Epidermal melanocyte (primary cell): ENCODE measurements at regions not wholly inside any gene's neighbourhood (a gene's known extent, or its start where the extent isn't known, plus 50 kb on each side); places are given as distances from the start of the nearest gene placed in this dataset.

Experiments
- DNase-seq: peaks from one replicate; pipeline ENCODE4 v3.0.0; 2011; ENCODE audit warnings: low spot score; ENCODE audit not compliant: insufficient read length

DNA sequence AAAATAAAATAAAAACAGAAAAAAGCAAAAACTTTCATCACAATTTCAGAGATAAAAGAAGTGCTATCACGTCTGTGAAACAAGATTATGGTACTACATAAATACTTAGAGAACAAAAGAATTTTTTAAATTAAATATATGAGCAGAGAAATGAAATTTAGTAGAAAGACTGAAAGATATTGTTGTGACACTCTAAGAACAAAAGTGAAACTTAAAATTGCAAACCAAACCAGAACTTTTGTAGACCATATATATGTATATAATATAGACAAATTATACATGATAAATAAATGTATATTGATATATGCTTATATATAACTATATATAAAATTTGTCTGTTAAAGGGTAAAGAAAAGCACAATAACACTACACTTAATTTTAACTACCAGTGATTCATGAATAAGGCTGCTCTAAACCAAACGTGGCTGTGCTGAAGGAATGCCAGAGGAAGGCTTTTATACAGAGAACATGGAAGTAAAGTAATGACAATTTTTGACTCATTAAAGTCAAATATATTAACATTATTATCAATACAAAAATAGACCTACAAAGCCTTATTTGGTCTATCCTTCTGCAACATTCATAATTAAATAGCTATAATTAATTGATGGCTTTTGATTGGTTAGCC is 1516.7 kb upstream of the PCDH20 start:
- DNase-seq: no peak

DNA sequence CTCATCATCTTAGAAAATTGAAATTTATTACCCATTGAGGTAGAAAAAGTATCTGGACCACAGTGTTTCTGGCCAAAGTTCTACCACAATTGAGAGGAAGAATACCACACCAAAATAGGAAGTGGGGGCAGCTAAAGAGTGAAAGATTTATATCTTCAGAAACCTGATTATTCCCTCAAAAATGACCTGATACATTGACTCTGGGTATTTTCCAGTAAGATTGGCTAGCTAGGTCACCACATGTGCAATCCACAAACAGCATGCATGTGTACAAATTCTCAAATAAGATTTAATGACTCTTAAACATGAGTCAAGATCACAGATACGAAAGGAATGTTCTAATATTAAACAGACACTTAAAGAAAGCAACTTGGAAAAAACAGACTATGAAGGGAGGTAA is 1516.2 kb upstream of the PCDH20 start:
- DNase-seq: no peak

DNA sequence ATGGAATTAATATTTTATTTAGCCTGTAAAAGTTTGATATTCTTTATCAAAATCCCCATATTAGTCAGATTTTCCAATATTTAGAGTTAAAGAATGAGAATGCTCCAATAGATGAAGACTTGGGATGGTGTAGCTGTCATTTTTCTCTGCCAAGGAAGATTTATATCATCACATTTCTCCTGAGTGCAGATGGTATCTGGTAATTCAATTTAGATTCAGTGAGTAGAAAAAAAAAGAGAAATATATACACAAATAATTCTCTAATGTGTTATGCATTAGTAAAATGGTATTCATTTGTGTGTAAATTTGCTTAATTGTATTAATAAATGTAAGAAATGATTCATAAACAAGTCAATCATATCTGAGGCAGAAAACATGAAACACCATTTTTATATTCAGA is 1508.7 kb upstream of the PCDH20 start:
- no peak for DNase-seq

DNA sequence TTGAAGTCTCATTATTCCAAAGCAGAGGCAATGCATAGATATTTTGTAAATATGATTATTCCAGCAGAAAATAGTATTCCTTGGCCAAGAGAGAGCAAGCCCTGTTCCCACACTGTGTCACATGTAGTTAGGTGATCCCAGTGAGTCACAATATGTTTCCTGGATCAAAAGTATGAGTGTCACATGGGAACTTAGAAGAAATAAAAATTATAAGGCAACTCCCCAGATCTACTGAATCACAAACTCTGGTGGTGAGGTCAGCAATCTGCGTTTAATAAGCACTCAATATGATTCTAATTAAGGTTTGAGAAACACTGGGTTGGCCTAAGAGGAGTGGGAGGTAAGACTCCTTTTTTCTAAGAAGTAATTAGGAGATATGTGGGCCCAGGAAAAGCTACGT is 1504.5 kb upstream of the PCDH20 start:
- no peak for DNase-seq

DNA sequence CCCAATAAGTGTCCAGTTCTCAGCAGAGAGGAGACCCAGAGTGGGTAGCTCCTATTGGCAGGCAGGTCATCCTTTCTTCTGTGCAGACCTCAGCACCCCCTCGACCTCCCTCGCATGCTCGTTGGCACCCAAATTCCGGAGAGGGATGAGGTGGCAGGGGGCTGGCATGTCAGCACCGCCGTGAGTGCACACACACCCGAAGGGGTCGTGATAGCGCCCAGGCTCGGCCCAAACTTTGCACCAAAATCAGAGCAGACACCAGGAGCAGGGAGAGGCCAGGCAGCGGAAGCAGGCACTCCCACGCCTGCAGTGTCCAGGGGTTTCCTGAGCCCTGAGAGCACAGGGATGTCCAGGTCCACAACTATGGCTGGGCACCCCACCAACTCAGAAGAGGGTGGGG is 1503.8 kb upstream of the PCDH20 start:
- no peak for DNase-seq

DNA sequence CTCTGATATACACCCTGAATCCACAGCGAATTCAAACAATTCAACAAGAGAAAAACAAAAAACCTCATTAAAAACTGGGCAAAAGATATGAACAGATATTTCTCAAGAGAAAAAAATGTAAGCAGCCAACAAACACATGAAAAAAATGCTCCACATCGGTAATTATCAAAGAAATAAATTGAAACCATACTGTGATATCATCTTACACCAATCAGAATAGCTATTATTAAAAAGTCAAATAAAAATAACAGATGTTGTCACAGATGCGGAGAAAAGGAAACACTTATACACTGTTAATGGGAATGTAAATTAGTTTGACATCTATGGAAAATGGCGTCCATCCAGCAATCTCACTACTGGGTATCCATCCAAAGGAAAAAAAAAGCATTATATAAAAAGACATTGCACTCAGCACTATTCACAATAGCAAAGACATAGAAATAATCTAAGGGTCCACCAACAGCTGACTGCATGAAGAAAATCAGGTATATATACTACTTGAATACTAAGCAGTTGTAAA is 1495.0 kb upstream of the PCDH20 start:
- no peak for DNase-seq

DNA sequence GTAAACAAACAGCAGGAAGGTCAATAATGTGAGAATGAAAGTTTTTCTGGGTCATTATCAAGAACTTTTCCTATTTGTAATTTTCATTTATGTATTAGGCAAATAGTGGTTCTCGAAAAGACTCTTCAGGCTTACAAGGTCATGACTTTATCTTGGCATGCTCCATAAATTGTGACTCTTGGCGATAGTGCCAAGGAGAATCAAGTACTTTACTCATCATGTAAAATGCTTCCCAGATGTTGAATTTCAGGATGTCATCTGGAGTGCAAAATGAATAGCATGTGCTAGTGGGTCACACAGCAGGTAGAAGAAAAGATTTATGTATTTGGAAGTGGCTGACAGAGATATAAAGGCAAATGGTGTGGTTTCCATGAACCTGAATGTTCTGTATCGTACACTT is 1492.7 kb upstream of the PCDH20 start:
- no peak for DNase-seq

DNA sequence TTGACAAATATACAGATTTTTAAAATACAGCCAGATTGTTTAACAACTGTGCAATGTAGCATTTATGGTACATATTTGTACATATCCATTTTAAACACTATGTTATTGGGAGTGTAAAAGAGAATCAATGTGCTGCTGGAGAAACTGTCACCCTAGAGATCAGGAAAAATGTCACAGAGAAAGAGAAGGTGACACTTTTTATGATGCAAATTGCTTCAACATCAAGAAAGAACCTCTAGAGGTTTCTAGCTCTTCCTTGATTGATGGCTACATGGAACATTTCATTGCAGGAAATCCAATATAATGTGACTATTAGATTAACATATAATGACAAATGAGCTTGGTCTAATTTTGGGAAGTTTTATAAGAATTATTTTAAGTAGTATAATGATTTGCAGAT is 1491.2 kb upstream of the PCDH20 start:
- DNase-seq: no peak

DNA sequence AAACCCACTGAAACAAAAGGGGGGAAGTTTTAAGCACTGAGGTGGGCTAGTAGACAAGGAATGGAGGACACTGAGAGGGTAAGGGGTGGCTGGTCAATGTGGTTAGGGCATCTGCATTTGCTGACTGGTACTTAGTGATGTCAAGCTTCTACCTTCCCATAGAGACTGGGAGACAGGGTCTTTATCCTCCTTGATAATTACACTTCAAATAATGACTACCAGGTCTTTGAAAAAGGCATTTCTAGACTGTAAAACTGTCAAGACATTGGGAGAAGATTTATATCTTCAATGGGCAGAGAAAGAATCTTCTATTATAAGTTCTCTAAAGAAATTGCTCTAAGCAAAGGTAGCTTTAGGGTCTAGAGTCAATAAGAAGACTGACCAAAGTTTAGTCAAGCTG is 1490.8 kb upstream of the PCDH20 start:
- no peak for DNase-seq

DNA sequence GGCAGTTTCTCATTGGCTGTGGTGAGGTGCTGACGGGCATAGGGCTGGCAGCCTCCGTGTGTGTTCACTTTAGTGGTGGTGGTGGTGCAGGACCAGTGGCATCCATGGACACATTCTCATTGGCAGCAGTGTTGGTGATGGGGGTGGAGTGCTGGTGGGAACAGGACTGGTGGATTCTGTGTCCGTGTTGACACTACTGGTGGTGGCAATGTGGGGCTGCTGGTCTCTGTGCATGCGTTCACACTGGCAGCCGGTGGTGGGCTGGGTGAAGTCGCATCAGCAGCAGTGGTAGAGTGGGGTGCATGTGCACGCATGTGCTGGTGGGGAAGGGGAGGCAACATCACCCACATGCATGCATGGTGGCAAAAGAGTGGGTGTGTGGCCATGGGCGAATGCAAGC is 1471.4 kb upstream of the PCDH20 start:
- DNase-seq: no peak

DNA sequence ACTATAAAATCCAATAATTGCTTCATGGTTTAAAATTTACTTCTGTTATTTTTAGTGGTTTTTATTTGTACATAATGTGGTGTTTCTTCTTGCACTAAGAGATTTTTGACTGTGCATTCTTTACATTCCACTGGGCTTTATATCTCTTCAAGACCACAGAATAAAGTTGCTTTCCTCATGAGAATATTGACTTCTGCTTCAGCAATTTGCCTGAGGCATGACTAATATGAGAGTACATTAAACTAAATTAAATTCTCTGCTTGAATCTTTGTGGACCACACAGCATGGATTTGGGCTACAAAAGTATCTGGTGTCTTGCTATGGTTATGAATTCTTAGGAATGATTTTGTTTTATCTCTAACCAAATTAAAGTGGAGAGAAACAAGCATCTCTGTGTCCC is 1463.4 kb upstream of the PCDH20 start:
- peak; percentile 17 for DNase-seq

DNA sequence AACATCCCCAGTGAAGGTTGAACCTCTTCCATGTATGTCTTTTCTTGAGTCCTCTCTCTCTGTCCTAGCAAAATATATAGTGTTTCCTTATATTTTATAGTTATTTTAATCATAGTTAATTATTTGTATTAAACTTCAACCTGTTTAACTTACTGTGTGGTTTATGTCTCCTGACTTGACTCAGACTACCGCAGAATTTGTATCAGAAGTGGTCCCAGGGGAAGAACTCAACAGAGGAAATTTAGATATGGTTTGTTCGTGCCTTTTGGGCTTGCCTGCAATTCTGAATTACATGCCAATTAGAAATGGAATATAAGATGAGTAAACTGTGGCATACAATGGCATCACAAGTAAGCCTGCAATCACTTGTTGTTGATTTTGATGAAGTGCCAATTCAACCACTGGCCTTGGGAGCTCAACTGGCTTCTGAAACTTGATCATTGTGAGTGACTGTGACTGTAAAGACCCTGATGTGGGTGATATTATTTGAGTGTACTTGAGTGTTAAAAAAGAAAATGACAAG is 1459.5 kb upstream of the PCDH20 start:
- no peak for DNase-seq

DNA sequence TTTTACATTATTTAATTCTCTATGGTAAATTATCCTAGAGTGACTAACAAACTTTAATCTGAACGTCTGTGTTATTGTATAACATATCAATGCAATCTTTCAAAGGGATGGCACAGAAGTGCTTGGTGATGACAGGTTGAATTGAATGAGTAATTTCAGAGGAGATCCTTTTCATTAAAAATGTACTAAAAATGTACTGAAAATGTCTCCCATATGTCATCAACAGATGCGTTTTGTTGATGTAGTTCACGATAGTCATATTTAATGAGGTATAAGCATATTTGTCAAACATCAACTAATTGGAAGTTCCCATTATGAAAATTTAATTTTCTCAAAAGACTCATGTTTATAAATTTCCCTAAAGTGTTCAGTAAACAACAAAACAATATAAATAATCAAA is 1434.7 kb upstream of the PCDH20 start:
- DNase-seq: no peak

DNA sequence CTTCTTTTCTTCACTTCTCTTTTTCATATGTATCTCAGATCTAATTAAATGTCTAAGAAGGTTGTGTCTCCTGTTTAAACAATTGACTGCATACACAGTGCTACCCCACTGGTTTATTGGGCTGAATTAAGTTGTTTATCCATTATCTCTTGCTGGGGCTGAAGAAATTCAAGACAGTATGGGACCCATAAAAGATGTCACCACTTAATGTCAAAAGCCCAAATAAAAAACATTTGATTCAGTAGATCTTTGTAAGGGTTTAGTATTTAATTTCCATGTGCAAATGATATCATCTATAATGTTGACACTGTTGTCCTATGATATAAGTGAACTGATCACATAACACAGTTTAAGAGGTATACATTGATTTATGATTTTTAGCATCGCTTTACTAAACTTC is 1431.9 kb upstream of the PCDH20 start:
- no peak for DNase-seq

DNA sequence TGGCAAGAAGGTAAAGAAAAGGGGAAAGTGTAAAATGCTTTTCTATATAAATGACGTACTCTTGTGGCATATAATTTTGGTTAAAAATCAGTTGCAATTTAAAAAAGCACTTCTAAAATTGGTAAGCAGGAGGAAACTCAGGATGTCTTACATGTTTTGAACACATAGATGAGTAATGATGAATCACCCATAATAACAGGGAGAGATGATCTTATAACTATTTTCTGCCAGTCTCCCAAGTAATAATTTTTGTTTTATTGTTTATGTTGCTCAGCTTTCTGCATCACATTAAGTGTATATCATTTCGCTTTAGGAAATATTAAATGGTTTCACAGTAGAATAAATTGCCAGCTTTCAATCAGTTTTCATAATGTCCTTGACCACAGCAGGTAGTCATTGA is 1430.7 kb upstream of the PCDH20 start:
- no peak for DNase-seq

DNA sequence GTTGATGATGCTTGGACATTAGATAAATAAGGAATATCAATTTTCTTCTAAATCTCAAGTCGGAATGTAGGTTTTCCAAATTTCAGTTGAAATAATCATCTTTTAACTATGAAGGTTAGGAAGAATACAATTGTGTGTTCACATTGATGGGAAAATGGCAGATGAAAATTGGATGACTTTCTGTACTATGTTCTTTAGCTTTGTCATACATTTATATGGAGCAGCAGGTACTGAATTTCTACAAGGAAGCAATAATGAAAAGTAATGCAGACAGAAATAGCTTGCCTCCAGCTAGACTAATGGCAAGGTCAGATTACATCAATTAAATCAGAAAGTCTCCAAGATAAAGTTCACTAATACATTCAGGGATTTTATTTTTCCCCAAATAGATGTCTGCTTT is 1423.7 kb upstream of the PCDH20 start:
- no peak for DNase-seq

DNA sequence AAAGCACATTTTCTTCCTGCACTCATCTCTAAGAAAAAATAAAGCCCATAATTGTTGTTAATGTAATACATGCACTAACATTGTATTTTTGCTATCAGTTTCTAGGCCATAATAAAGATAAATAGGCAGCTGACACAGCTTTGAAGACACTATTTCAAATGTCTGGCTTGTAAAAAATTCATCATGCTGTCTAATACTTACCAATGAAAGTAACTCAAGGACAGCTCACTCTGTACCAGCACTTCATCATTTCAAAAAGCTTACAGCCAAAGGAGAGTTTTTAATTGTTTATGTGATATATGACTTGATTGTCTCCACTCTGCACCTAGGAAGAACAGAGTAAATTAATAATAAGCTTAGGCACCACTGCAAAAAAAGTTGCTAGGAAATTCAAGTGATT is 1423.3 kb upstream of the PCDH20 start:
- DNase-seq: no peak

DNA sequence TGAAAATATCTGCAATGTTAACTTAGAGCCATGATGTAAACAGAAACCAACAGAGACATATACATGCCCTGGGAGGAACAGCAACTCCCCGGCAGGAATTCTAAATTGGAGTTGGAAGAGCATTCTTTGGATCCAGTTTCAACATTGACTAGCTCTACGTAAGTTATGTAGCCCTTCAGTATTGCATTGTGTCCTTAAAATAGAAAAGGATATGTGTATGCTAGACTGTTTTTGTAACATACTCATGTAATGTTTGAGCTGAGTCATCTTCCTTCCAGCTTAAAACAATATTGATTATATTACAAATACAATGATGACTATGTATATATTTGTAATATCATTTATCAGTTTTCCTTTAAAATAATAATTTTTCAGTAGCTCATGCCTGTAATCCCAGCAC is 1422.2 kb upstream of the PCDH20 start:
- DNase-seq: no peak

DNA sequence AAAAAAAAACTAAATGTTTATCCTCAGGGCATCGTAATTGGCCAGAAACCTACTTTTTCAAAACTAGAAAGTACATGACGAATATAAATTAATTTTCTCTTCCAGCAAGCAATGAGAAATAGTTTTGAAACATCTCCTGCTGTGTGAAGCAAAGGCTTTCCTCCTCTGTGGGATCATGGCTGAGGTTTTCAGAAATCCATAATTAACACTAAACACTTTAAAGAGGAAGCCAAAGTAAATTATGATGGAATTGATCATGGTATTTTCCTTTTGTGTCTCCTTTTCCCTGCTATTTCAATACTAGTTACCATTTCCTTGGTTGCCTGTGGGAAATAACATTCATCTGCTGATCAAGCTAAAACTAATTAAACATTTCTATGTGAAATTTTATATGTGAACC is 1413.8 kb upstream of the PCDH20 start:
- no peak for DNase-seq

DNA sequence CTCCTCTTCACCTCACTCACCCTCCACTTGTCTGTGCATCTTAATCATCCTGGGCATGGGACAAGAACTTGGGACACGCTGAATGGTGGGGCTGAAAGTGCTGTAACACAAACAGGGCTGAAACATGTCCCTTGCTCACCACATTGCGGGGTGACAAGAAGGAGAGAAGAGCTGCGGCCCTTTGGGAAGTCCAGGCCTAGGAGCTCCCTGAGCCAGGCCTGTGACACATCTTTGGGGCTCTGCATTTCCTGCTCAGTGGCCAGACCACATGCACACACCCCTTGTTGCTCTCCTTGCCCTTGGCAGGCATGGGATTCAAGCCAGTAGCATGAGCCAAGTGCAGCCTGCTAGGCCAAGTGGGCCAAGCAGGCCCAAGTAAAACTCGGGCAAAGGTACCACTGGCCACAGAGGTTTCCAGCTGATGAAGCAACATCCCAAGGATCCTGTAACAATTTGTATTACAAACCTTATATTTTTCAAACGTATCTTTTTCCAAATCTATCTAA is 1384.3 kb upstream of the PCDH20 start:
- no peak for DNase-seq

DNA sequence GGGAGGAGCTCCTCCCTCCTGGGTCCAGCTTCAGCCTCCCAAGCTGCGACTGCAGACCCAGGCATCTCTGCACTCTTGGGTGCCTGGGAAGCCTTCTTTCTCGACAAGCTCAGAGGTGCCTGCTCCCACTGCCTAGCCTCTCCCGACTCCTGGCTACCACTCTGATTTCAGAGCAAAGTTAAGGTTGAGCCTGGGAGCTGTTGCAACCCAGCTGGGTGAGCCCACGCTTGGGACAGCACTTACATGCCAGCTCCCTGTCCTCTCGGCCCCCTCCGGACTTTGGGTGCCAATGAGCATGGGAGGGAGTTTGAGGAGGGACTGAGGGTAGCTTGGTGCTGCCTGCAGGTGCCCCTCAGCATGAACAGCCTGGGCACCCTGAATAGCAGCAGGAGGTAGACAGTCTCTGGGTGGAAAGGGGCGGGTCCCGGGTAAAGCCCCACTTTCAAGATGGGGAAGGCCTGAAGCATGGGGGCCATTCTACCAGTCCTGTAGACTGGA is 1383.4 kb upstream of the PCDH20 start:
- DNase-seq: no peak

DNA sequence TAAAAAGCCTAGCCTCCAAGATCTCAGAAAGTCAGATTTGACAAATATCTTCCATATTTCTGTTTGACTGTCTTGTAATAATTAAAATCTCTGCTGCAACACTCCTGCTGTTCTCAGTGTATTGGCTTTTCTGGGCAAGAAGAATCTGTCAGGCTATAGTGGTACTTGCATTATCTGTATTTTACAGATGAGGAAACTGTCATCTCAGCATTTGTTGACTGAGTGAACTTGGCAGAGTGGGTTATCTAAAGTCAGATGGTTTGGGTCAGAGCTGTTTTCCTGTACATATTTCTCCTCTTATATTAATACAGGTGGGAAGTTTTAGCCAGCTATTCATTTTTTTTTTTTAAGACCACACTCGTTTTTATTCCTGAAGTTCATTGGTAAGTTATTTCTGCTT is 1378.2 kb upstream of the PCDH20 start:
- DNase-seq: no peak

DNA sequence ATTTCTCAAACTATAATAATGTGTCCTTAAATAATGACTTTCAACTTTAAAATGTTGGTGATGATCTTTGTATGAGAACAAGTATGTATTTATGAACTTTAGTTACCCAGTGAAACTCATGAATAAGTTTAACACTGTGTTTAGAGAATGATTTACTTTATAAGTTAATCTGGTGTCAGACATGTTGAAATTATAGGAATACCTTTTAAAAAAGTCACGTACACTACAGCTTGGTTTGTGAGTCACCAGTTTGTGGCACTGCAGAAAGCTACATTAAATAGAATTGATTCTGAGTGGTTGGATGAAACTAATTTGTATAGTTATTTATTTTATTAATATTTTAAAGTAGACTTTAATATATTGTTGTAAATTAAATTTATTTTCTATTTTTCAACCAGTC is 1366.2 kb upstream of the PCDH20 start:
- DNase-seq: no peak
